ENCODE measurements at regions not wholly inside any gene's neighbourhood (a gene's known extent, or its start where the extent isn't known, plus 50 kb on each side); places are given as distances from the start of the nearest gene placed in this dataset.
"Not testable (repeated sequence)": the region's sequence is repeated elsewhere in the genome, so short reads cannot be mapped to it uniquely, and the experiment has no call there.

DNA sequence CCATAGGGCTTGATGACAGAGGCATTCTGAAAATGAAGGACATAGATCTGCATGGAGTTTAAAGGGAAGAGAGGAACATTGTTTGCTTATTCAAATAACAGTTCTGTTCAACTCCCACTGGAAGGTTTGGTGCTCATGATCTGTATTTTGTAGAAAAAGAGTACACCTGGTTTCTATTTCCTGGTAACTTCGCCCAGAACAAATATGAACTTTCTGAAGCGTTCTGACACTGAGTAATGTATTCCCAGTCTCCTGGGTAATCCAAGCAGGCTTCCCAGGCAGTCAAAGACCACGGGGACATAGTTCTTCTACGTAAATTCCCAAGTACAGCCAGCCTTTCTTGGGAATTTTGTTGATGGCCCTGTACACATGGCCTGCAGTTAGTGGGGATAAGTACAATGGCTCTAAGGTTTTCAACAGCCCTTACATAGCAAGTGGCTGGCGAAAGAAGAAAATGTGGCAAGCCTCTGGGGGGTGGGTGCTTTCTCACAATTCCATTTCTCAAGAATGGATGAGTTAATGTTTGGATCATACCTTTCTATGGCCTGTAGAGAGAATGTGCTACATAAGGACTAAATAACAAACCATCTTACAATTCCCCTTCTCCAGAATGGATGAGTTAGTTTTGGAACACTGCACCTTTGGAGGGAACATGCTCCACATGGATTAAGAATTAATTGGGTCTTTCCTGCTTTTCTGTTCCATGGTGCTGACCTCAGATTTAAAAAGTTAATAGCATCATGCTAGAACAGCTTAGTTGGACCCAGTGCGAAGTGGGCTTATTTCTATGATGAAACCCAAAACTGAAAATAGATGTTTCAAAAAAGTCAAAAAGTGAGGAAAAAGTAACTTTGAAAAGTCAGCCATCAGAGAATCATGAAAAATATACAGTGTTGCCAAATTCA lies 52.7 kb downstream of the COL6A6 start:
- H3K27ac ChIP-seq: no peak overlapping the region
- no peak for DNase-seq (ENCODE audit: low spot score)
- TF ChIP-seq, protein P1, sequence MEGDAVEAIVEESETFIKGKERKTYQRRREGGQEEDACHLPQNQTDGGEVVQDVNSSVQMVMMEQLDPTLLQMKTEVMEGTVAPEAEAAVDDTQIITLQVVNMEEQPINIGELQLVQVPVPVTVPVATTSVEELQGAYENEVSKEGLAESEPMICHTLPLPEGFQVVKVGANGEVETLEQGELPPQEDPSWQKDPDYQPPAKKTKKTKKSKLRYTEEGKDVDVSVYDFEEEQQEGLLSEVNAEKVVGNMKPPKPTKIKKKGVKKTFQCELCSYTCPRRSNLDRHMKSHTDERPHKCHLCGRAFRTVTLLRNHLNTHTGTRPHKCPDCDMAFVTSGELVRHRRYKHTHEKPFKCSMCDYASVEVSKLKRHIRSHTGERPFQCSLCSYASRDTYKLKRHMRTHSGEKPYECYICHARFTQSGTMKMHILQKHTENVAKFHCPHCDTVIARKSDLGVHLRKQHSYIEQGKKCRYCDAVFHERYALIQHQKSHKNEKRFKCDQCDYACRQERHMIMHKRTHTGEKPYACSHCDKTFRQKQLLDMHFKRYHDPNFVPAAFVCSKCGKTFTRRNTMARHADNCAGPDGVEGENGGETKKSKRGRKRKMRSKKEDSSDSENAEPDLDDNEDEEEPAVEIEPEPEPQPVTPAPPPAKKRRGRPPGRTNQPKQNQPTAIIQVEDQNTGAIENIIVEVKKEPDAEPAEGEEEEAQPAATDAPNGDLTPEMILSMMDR (IDR thresholded peaks at IDR 0.05): no peak
- H3K4me3 ChIP-seq: no peak overlapping the region

DNA sequence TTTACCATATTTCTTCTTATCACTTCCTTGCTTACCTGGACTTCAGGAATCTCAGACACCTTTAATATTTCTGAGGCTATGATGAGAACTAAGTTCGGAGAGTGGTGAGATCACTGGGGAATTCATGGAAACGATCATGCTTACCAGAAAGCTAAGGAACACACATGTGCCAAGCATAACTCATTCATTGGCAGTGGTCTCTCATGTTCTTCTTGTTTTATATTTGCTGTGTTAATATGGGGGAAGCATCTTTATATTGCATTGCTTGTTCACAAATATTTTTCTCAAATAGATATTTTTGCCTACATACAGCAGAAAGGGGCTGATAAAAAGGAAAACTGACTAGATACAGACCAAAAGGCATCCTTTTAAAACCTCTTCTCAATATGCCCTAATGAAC lies 55.8 kb downstream of the COL6A6 start:
- TF ChIP-seq, protein P1 (IDR thresholded peaks at IDR 0.05): no peak
- Histone ChIP-seq H3K4me3 (no peak overlapping the region), H3K27ac (no peak overlapping the region)
- DNase-seq (ENCODE audit: low spot score): no peak

DNA sequence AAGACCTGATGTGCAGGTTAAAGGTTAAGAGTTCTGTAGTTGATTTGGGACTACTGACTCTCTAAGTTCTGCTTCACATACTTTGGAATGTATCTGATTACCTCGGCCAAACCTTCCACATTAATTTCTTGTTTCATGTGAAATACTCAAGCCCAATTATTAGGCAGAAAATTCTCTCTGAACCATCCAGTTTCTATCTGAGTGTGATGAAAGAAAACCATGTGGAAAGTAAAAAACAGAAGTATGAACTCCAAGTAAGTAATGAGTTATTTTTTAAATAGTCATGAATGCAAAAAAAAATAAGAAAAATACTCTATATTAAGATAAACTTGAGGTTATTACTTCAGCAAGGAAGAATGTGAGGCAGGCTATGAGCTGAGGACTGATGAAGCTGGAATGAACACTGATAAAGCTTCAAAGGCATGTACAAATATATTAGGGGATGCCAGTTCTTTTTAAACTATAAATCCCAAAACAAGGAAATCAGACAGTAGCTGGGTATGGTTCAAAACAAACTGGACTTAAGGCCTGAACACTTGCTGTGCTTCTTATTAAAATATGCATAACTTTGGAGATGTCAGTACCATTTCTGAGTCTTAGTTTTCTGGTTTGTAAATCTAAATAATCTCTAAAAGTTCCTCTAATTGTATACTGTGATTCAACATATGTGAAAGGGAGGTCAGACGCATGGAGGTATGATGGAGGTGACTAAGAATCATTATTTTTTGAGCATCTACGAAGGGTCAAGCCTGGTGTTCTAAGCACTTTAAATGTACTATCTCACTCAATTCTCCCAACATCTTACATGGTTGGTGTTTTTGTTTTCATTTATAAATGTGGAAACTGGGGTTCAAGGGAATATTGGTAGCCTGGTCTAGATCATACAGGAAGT lies 59.6 kb downstream of the COL6A6 start:
- TF ChIP-seq, protein P1 (IDR thresholded peaks at IDR 0.05): no peak
- peak overlapping the region in 1 of 2 donors; percentile 52 for H3K27ac ChIP-seq
- DNase-seq (ENCODE audit: low spot score): no peak
- H3K4me3 ChIP-seq: no peak overlapping the region

DNA sequence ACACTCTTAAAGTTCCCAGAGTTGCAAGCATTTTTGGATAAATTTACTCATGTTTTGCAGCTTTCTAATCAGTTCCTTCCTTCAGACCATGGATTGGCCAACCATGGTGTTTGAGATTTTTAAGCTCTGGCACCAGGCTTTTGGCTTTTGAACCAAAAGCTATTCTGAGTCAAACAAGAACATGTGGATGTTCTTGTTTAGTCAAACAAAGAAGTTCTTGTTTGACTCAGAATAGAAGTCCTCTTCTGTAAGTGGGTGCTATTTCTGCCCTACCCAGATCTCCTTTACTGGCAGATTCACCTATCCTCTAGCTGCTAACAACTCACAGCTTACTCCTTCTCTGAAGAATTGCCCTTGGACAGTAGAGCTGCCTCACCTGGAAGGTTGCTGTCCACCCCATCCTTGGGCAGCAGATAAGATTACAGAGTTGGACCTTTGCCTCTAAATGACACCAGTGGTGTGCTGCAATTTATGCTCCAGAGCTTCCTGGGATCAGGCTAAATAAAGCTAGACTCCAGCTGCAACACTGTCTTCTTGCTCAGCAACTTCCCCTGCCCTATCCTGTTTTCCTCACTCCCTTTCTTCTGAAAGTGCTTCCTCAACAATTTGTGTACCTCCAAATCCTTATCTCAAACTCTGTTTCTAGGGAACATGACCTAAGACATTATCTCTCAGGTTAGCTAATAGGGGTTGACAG lies 65.6 kb downstream of the COL6A6 start:
- TF ChIP-seq, protein P1 (IDR thresholded peaks at IDR 0.05): no peak
- Histone ChIP-seq H3K4me3 (no peak overlapping the region), H3K27ac (peak overlapping the region in 1 of 2 donors; percentile 68)
- no peak for DNase-seq (ENCODE audit: low spot score)

DNA sequence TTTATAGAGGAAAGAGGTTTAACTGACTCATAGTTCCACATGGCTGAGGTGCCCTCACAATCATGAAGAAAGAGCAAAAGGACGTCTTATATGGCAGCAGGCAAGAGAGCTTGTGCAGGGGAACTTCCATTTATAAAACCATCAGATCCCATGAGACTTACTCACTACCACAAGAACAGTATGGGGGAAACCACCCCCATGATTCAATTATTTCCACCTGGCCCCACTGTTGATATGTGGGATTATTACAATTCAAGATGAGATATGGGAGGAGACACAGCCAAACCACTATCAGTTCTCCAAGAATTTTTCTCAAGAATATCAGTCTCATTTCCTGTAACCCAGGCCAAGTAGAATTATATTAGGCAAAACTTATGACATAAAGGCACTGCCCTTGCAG lies 77.8 kb downstream of the COL6A6 start:
- not testable (repeated sequence) for H3K4me3 ChIP-seq; DNase-seq (ENCODE audit: low spot score); H3K27ac ChIP-seq

DNA sequence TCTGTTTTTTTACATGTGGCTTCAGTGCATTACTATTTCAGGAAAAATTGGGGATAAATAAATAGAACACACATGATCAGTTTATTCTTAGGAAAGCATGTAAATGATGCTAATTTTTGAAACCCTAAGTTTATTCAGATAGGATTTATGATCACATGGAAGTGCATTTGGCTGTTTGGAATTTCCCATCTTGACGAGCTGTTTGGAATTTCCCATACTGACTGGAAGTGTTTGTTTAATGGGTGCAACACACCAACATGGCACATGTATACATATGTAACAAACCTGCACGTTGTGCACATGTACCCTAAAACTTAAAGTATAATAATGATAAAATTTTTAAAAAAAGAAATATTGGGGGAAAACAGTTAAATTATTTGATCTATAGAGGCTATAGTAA lies 79.5 kb downstream of the COL6A6 start:
- DNase-seq (ENCODE audit: low spot score): no peak
- H3K27ac ChIP-seq: no peak overlapping the region
- TF ChIP-seq, protein P1 (IDR thresholded peaks at IDR 0.05): no peak
- no peak overlapping the region for H3K4me3 ChIP-seq

DNA sequence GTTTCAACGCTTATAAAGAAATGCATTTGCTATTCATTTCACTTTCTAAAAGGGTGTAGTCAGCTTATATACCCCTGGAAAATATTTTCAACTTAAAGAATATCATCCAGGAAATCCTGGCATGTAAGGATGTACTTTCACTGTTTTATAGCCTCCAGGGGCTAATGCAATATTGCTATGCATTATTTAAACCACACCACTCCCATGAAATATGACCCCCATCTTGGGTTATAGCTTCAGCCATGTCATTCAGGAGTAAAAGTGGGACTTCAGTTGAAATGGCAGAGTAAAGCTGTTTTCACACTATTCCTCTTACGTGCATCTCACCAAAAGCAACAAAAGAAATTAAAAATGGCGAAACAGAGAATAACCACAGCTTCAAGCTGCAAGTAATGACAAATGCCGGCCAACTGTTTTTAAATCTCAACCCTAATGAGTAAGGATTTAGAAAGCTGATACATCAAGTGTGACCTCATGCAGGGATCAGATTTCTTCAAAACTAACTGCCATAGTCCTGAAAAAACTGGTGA lies 84.5 kb downstream of the COL6A6 start:
- no peak for DNase-seq (ENCODE audit: low spot score)
- Histone ChIP-seq H3K27ac (no peak overlapping the region), H3K4me3 (no peak overlapping the region)
- TF ChIP-seq, protein P1 (IDR thresholded peaks at IDR 0.05): no peak
